GM12875 (cell line): ENCODE measurements at regions not wholly inside any gene's neighbourhood (a gene's known extent, or its start where the extent isn't known, plus 50 kb on each side); places are given as distances from the start of the nearest gene placed in this dataset.

Source experiments
- H3K4me3 ChIP-seq: one replicate; pipeline ENCODE4 v1.5.1; 2011; ENCODE audit warnings: low read depth, low read length, control low read depth
- TF ChIP-seq, protein P1 (sequence below): IDR thresholded peaks from 2 replicates; pipeline ENCODE4 v1.5.1; 2011; ENCODE audit warnings: low read depth, mild to moderate bottlenecking, control low read depth, inconsistent platforms, low read length, moderate library complexity, borderline replicate concordance; ENCODE audit not compliant: insufficient read depth

DNA sequence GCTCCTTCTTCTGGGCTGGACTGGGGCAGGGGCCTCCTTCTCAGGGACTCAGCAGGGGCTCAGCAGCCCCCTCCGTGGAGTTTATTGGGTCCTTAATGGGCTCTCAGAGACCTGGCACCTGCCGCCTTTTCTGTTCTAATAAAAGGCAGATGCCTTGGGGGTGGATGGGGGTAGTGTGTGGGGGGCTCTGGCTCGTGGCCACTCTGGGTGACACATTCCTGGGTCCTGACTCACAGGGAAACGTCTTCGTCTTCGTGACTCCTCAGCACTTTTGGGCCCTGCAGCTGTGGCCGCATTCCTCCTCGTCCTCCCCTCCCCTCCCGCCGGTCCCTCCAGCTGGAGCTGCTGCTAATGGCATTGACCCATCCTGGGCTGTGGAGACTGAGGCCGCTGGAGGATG is 107.8 kb upstream of the WNT4 start:
- no peak overlapping the region for H3K4me3 ChIP-seq
- TF ChIP-seq, protein P1, sequence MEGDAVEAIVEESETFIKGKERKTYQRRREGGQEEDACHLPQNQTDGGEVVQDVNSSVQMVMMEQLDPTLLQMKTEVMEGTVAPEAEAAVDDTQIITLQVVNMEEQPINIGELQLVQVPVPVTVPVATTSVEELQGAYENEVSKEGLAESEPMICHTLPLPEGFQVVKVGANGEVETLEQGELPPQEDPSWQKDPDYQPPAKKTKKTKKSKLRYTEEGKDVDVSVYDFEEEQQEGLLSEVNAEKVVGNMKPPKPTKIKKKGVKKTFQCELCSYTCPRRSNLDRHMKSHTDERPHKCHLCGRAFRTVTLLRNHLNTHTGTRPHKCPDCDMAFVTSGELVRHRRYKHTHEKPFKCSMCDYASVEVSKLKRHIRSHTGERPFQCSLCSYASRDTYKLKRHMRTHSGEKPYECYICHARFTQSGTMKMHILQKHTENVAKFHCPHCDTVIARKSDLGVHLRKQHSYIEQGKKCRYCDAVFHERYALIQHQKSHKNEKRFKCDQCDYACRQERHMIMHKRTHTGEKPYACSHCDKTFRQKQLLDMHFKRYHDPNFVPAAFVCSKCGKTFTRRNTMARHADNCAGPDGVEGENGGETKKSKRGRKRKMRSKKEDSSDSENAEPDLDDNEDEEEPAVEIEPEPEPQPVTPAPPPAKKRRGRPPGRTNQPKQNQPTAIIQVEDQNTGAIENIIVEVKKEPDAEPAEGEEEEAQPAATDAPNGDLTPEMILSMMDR, result no peak

DNA sequence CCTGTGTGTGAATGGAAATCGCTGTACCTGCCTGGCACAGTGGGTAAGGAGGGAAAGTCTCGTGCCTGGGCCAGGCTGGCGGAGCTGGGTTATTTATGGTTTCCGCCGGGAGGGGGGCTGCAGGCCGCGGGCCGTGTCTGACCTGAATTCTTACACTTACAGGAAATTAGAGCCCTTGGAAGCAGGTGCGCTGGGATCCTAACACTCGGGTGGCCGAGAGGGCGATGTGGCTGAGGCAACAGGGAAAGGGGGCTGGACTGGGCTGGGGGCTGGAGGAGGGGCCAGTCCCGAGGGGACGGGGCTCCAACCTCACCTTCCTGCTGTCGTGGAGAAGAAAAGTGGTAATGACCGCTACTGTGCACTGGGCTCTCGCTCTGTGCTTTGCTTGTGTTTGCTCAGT is 109.4 kb upstream of the WNT4 start:
- TF ChIP-seq, protein P1, result no peak
- no peak overlapping the region for H3K4me3 ChIP-seq

DNA sequence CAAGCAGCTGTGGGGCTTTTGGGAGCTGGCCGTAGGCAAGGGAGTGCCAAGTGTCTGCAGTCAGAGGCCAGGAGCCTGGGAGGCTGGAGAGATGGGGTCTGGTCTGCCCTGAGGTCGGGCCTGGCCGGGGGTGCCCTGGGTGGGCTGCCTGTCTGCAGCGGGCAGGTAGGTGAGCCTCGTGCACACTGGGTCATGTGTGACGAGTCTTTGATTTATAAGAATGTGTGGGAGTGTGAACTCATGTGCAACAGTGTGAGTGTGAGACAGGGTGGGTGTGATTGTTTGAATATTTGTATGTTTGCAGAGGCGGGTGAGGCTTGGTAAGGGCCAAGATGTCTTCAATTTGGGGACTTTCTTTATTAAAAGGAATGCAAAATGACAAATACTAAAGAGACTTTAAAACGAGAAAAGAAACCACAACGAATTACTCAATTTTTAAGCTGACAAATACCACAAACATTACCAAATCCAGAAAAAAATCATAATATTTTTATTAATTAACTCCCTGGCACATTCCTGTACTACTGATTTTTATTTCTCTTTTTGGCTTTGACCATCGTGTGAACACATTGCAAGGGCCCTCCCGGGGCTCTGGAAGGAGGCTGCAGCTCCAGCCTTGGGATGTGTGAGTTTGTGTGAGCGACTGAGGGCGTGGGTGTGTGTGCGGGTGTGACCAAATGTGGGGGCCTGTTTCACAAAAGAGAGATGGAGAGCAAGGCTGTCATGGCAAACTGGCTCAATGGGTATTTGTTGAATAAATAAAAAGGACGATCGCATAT is 110.3 kb upstream of the WNT4 start:
- TF ChIP-seq, protein P1, result no peak
- H3K4me3 ChIP-seq, result no peak overlapping the region

DNA sequence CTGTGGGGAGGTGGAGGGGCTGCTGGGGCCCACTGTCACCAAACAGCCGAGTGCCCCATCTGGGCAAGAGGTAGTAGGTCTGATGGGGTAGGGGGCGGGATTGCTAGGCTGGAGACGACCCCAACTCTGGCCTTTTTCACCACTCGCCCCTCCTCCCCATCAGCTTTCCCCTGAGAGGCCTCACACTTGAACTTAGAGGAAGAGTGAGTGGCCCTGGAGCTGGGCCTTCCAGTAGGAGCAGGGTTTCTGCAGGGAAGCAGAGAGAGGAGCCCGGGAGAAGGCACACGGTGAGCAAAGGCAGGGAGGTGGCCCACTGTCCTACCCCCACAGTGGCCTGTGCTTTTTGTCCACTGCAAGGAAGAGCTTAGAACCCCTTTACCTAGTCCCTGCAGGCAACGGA is 111.9 kb upstream of the WNT4 start:
- TF ChIP-seq, protein P1, result no peak
- no peak overlapping the region for H3K4me3 ChIP-seq

DNA sequence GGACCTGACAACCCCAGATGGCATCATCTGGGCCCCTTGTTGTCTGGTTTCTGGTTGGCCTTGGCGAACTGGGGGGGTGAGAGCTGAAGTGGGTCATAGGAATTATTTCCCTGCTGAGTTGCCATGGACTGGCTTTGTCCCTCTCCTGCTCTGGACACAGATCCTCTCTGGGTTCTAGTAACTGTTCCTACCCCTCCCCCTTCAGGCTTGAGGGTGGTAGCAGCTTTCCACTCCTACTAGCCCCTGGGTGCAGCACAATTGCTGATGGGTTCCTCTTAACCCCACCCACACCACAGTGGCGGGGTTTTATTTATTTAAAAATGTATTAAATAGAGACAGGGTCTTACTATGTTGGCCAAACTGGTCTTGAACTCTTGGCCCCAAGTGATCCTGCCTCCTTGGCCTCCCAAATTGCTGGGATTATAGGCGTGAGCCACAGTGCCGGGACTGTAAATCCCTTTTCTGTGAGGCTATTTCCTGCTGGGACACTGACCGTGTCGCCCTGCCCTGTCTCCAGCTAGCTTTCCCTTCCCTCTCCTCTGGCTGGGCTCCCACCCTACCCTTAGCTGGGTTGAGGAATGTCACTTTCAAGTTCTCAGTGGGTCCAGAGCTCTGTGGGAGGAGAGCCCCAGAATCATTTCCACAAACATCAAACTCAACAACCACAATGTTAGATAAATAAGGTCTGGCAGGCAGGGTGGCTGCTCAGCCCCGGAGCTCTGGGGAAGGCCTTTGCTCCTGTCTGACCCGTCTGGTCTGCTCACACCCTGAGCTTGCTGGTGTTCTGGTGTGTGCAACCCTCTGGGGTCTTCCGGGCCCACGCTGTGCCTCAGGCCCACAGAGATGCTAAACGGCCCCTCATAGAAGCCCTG is 112.7 kb upstream of the WNT4 start:
- TF ChIP-seq, protein P1, result no peak
- no peak overlapping the region for H3K4me3 ChIP-seq

DNA sequence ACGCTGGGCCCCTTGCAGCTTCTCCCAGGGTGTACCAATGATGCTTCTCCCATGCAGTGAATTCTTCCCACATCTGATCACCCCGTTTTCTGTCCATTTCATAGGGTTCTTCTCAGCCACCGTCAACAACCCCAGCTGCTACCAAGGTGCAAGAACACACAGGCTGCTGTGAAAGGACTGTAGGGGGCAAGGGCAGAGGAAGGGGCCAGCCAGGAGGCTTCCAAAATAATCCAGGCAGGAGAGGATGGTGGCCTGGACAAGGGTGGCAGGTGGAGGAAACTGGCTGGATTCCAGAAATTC is 113.3 kb upstream of the WNT4 start:
- TF ChIP-seq, protein P1, result no peak
- H3K4me3 ChIP-seq, result no peak overlapping the region
